GM23338 (cell line): ENCODE measurements at regions not wholly inside any gene's neighbourhood (a gene's known extent, or its start where the extent isn't known, plus 50 kb on each side); places are given as distances from the start of the nearest gene placed in this dataset.

ENCODE experiments used
- ATAC-seq: fragments of 200-7000 bp; cut with Tn5 transposase; 3 replicates; pipeline ENCODE4 v1.9.1; 2020
- DNase-seq: peaks from one replicate; pipeline ENCODE4 v3.0.0-alpha.2; 2015; ENCODE audit warnings: low spot score
- H2AFZ ChIP-seq: fragments of 200-600 bp; sonication (generic); 2 replicates; pipeline ENCODE4 v1.8.0; 2016; ENCODE audit warnings: antibody characterized with exemption, mild to moderate bottlenecking, moderate library complexity
- H3F3A ChIP-seq: fragments of 200-600 bp; sonication (generic); replicated peaks from 2 replicates; pipeline ENCODE4 v1.8.0; 2017; ENCODE audit warnings: antibody characterized with exemption, mixed run types, low read depth
- H3K27ac ChIP-seq: fragments of 200-600 bp; sonication (generic); 2 replicates; pipeline ENCODE4 v1.6.1; 2016; ENCODE audit warnings: low read depth
- H3K27me3 ChIP-seq: fragments of 200-600 bp; sonication (generic); 2 replicates; pipeline ENCODE4 v1.8.0; 2016; ENCODE audit warnings: mild to moderate bottlenecking, mixed run types, moderate library complexity; ENCODE audit not compliant: insufficient read depth
- H3K36me3 ChIP-seq: fragments of 200-600 bp; sonication (generic); 2 replicates; pipeline ENCODE4 v1.8.0; 2016; ENCODE audit warnings: mild to moderate bottlenecking; ENCODE audit not compliant: insufficient read depth
- H3K4me1 ChIP-seq: fragments of 200-600 bp; sonication (generic); 2 replicates; pipeline ENCODE4 v1.8.0; 2016; ENCODE audit warnings: mild to moderate bottlenecking, moderate library complexity; ENCODE audit not compliant: insufficient read depth
- H3K4me2 ChIP-seq: fragments of 200-600 bp; sonication (generic); 2 replicates; pipeline ENCODE4 v1.7.1; 2017; ENCODE audit warnings: mixed run types
- H3K4me3 ChIP-seq: fragments of 200-600 bp; sonication (generic); 2 replicates; pipeline ENCODE4 v1.6.1; 2016; ENCODE audit warnings: mixed run types
- H3K79me2 ChIP-seq: fragments of 200-600 bp; sonication (generic); replicated peaks from 2 replicates; pipeline ENCODE4 v1.8.0; 2017; ENCODE audit warnings: mild to moderate bottlenecking; ENCODE audit not compliant: insufficient read depth
- H3K9me2 ChIP-seq: fragments of 200-600 bp; sonication (generic); 2 replicates; pipeline ENCODE4 v1.8.0; 2017; ENCODE audit not compliant: insufficient read depth
- H4K20me1 ChIP-seq: fragments of 200-600 bp; sonication (generic); replicated peaks from 2 replicates; pipeline ENCODE4 v1.8.0; 2017; ENCODE audit warnings: mild to moderate bottlenecking; ENCODE audit not compliant: insufficient read depth
- H3K27ac Mint-ChIP-seq: 2 replicates; pipeline ENCODE4 v1.8.0; 2020; ENCODE audit warnings: inconsistent platforms, mild to moderate bottlenecking, moderate library complexity, mixed read lengths
- H3K27me3 Mint-ChIP-seq: 3 replicates; pipeline ENCODE4 v1.8.0; 2022; ENCODE audit warnings: low read depth, mild to moderate bottlenecking, moderate library complexity, mixed read lengths, inconsistent platforms; ENCODE audit not compliant: insufficient read depth, poor library complexity
- H3K36me3 Mint-ChIP-seq: 3 replicates; pipeline ENCODE4 v1.8.0; 2021; ENCODE audit warnings: low read depth, mild to moderate bottlenecking, inconsistent platforms, moderate library complexity, mixed read lengths
- H3K4me1 Mint-ChIP-seq: 3 replicates; pipeline ENCODE4 v1.8.0; 2020; ENCODE audit warnings: mild to moderate bottlenecking, inconsistent platforms, mixed read lengths
- H3K4me3 Mint-ChIP-seq: 3 replicates; pipeline ENCODE4 v1.8.0; 2021; ENCODE audit warnings: moderate library complexity, mild to moderate bottlenecking, inconsistent platforms, mixed read lengths
- H3K9me3 Mint-ChIP-seq: 3 replicates; pipeline ENCODE4 v1.8.0; 2020; ENCODE audit warnings: moderate library complexity, mild to moderate bottlenecking, inconsistent platforms, mixed read lengths
- CREB1 ChIP-seq: fragments of 250-450 bp; sonication (Bioruptor Pico); IDR thresholded peaks from 2 replicates; pipeline ENCODE4 v1.5.0; 2020; ENCODE audit warnings: low read depth, mild to moderate bottlenecking, moderate library complexity
- EZH2 ChIP-seq: fragments of 200-600 bp; sonication (generic); IDR thresholded peaks from one replicate; pipeline ENCODE4 v1.8.0; 2017; ENCODE audit warnings: antibody characterized with exemption, mild to moderate bottlenecking, low read depth; ENCODE audit not compliant: unreplicated experiment
- EZH2phosphoT487 ChIP-seq: fragments of 200-600 bp; sonication (generic); IDR thresholded peaks from one replicate; pipeline ENCODE4 v1.8.1; 2018; ENCODE audit warnings: antibody characterized with exemption; ENCODE audit not compliant: unreplicated experiment
- JUNB ChIP-seq: IDR thresholded peaks from one replicate; pipeline ENCODE4 v1.6.1; 2016; ENCODE audit warnings: antibody characterized with exemption; ENCODE audit not compliant: unreplicated experiment
- POLR2AphosphoS5 ChIP-seq: IDR thresholded peaks from 2 replicates; pipeline ENCODE4 v1.6.1; 2016; ENCODE audit warnings: antibody characterized with exemption, low read depth
- ZNF331 ChIP-seq: fragments of 250-450 bp; sonication (Bioruptor Pico); IDR thresholded peaks from 2 replicates; pipeline ENCODE4 v1.5.0; 2020; ENCODE audit warnings: low read depth, mild to moderate bottlenecking, moderate library complexity
- TF ChIP-seq, protein P1 (sequence below), 2 experiments: fragments of 200-600 bp in 1 of 2; sonication (generic) in 1 of 2; conservative IDR thresholded peaks; 2 replicates each; pipeline versions ENCODE4 v1.5.1 to v1.6.1; 2016 to 2017; ENCODE audit warnings: antibody characterized with exemption in 2 of 2, low read depth in 2 of 2, mild to moderate bottlenecking in 2 of 2, moderate library complexity in 1 of 2
- TF ChIP-seq, protein P2 (sequence below): fragments of 250-450 bp; sonication (Bioruptor Pico); IDR thresholded peaks from 2 replicates; pipeline ENCODE4 v1.5.0; 2020; ENCODE audit warnings: mild to moderate bottlenecking, moderate library complexity

DNA sequence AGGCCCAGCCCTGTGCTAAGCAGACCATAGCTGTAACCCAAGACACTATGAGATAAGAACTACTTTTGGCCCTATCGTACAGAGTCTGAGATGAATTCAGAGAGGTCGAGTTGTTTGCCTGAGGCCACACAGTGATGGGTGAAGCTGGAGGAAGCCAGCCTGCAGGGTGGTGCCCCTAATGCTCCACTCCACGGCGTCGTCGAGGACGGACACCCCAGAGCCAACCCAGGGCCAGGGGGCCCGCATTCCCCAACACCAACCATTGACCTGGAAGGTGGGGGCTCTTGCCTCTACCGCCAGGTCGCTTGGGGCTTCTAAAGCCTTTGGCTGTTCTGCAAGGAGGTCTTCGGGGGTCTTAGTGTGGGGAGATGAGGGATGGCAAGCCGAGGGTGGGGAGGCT, 84.1 kb downstream of the IRF8 start:
- Histone ChIP-seq H3K79me2 (no peaks in the 10 kb centered on the region), H3K4me3 (no peak overlapping the region), H3K27me3 (no peaks in the 10 kb centered on the region), H3K9me2 (no peaks in the 10 kb centered on the region), H4K20me1 (no peaks in the 10 kb centered on the region), H3F3A (no peaks in the 10 kb centered on the region), H3K27ac (no peak overlapping the region), H3K4me2 (no peak overlapping the region), H3K4me1 (no peaks in the 10 kb centered on the region), H2AFZ (no peak overlapping the region), H3K36me3 (no peaks in the 10 kb centered on the region)
- Mint-ChIP-seq H3K9me3 (no peaks in the 10 kb centered on the region; the same call in 2 of the 3 replicates), H3K4me1 (no peaks in the 10 kb centered on the region), H3K4me3 (no peak overlapping the region), H3K27me3 (peaks cover 15% of the 10 kb centered on the region), H3K27ac (no peak overlapping the region), H3K36me3 (no peaks in the 10 kb centered on the region)
- TF ChIP-seq EZH2 (no peak), ZNF331 (CRISPR knock-in tag) (no peak), JUNB (no peak), POLR2AphosphoS5 (no peak), CREB1 (CRISPR knock-in tag) (no peak), EZH2phosphoT487 (no peak)
- TF ChIP-seq, protein P1, sequence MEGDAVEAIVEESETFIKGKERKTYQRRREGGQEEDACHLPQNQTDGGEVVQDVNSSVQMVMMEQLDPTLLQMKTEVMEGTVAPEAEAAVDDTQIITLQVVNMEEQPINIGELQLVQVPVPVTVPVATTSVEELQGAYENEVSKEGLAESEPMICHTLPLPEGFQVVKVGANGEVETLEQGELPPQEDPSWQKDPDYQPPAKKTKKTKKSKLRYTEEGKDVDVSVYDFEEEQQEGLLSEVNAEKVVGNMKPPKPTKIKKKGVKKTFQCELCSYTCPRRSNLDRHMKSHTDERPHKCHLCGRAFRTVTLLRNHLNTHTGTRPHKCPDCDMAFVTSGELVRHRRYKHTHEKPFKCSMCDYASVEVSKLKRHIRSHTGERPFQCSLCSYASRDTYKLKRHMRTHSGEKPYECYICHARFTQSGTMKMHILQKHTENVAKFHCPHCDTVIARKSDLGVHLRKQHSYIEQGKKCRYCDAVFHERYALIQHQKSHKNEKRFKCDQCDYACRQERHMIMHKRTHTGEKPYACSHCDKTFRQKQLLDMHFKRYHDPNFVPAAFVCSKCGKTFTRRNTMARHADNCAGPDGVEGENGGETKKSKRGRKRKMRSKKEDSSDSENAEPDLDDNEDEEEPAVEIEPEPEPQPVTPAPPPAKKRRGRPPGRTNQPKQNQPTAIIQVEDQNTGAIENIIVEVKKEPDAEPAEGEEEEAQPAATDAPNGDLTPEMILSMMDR (conservative IDR thresholded peaks at IDR 0.05; ENCODE audit: low read depth in 2 of 2): no peak
- TF ChIP-seq, protein P2, sequence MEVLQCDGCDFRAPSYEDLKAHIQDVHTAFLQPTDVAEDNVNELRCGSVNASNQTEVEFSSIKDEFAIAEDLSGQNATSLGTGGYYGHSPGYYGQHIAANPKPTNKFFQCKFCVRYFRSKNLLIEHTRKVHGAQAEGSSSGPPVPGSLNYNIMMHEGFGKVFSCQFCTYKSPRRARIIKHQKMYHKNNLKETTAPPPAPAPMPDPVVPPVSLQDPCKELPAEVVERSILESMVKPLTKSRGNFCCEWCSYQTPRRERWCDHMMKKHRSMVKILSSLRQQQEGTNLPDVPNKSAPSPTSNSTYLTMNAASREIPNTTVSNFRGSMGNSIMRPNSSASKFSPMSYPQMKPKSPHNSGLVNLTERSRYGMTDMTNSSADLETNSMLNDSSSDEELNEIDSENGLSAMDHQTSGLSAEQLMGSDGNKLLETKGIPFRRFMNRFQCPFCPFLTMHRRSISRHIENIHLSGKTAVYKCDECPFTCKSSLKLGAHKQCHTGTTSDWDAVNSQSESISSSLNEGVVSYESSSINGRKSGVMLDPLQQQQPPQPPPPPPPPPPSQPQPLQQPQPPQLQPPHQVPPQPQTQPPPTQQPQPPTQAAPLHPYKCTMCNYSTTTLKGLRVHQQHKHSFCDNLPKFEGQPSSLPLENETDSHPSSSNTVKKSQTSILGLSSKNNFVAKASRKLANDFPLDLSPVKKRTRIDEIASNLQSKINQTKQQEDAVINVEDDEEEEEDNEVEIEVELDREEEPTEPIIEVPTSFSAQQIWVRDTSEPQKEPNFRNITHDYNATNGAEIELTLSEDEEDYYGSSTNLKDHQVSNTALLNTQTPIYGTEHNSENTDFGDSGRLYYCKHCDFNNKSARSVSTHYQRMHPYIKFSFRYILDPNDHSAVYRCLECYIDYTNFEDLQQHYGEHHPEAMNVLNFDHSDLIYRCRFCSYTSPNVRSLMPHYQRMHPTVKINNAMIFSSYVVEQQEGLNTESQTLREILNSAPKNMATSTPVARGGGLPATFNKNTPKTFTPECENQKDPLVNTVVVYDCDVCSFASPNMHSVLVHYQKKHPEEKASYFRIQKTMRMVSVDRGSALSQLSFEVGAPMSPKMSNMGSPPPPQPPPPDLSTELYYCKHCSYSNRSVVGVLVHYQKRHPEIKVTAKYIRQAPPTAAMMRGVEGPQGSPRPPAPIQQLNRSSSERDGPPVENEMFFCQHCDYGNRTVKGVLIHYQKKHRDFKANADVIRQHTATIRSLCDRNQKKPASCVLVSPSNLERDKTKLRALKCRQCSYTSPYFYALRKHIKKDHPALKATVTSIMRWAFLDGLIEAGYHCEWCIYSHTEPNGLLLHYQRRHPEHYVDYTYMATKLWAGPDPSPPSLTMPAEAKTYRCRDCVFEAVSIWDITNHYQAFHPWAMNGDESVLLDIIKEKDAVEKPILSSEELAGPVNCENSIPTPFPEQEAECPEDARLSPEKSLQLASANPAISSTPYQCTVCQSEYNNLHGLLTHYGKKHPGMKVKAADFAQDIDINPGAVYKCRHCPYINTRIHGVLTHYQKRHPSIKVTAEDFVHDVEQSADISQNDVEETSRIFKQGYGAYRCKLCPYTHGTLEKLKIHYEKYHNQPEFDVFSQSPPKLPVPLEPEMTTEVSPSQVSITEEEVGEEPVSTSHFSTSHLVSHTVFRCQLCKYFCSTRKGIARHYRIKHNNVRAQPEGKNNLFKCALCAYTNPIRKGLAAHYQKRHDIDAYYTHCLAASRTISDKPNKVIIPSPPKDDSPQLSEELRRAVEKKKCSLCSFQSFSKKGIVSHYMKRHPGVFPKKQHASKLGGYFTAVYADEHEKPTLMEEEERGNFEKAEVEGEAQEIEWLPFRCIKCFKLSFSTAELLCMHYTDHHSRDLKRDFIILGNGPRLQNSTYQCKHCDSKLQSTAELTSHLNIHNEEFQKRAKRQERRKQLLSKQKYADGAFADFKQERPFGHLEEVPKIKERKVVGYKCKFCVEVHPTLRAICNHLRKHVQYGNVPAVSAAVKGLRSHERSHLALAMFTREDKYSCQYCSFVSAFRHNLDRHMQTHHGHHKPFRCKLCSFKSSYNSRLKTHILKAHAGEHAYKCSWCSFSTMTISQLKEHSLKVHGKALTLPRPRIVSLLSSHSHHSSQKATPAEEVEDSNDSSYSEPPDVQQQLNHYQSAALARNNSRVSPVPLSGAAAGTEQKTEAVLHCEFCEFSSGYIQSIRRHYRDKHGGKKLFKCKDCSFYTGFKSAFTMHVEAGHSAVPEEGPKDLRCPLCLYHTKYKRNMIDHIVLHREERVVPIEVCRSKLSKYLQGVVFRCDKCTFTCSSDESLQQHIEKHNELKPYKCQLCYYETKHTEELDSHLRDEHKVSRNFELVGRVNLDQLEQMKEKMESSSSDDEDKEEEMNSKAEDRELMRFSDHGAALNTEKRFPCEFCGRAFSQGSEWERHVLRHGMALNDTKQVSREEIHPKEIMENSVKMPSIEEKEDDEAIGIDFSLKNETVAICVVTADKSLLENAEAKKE (CRISPR knock-in tag): no peak
- DNase-seq (no peak), ATAC-seq (no peak)
